Natural killer cell treated with Interleukin-12 subunit alpha and Interleukin-12 subunit beta and Interleukin-15 and Interleukin-18, amount 100 ng/mL, for 72 hours (primary cell): ENCODE measurements at regions not wholly inside any gene's neighbourhood (a gene's known extent, or its start where the extent isn't known, plus 50 kb on each side); places are given as distances from the start of the nearest gene placed in this dataset.

ENCODE experiments used
- ATAC-seq, 2 donors: fragments of 150-1000 bp; cut with Tn5 transposase in 1 of 2; sonication (Bioruptor Pico), chemical (Tn5 transposase) in 1 of 2; 2 replicates each; pipeline ENCODE4 v1.10.0; 2021
- DNase-seq: peaks from one replicate; pipeline ENCODE4 v3.0.0; 2022; ENCODE audit warnings: low spot score
- H3K27ac Mint-ChIP-seq, 2 donors: 1 replicate in 1 of 2; 2 replicates in 1 of 2; pipeline ENCODE4 v1.8.0; 2022; ENCODE audit warnings: mixed read lengths in 2 of 2, mild to moderate bottlenecking in 1 of 2, moderate library complexity in 1 of 2
- H3K27me3 Mint-ChIP-seq, 2 donors: 1 replicate in 1 of 2; 2 replicates in 1 of 2; pipeline ENCODE4 v1.8.0; 2022; ENCODE audit warnings: mixed read lengths in 2 of 2
- H3K36me3 Mint-ChIP-seq: one replicate; pipeline ENCODE4 v1.8.0; 2022; ENCODE audit warnings: mixed read lengths
- H3K4me1 Mint-ChIP-seq, 2 donors: 1 replicate in 1 of 2; 2 replicates in 1 of 2; pipeline ENCODE4 v1.8.0; 2022; ENCODE audit warnings: low read depth in 2 of 2, mixed read lengths in 2 of 2, mild to moderate bottlenecking in 1 of 2
- H3K4me3 Mint-ChIP-seq: one replicate; pipeline ENCODE4 v1.8.0; 2022; ENCODE audit warnings: mixed read lengths
- H3K9me3 Mint-ChIP-seq: 2 replicates; pipeline ENCODE4 v1.8.0; 2022; ENCODE audit warnings: mixed read lengths

DNA sequence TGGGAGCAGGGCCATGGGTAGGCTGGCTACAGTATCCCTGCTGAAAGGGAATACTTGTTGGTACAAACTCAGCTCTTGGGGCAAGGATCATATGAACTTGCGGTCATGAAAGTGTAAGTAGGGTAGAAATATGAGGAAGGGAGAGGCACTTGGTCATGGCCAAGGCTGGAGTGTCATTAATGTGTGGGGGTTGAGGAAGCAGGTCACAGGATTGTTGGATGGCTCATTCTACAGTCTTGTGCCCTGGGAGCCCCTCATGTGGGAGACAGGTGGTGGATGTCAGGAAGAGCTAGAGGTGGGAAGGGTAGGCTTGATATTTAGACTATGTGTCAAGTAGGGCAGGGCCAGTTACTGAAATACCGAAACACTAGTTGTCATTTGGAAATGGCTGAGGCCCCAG, 95.5 kb downstream of the RRM1 start:
- ATAC-seq (no peak), DNase-seq (no peak)
- no peak overlapping the region for H3K27ac Mint-ChIP-seq
- no peak overlapping the region for H3K4me3 Mint-ChIP-seq
- H3K4me1 Mint-ChIP-seq: peaks cover 8 to 14% of the 10 kb centered on the region in 2 donors
- no peaks in the 10 kb centered on the region for H3K9me3 Mint-ChIP-seq
- H3K27me3 Mint-ChIP-seq: peaks cover 12 to 19% of the 10 kb centered on the region in 2 donors
- no peaks in the 10 kb centered on the region for H3K36me3 Mint-ChIP-seq
